Liver (tissue), 3 donors: ENCODE measurements at regions not wholly inside any gene's neighbourhood (a gene's known extent, or its start where the extent isn't known, plus 50 kb on each side); places are given as distances from the start of the nearest gene placed in this dataset.

Experiments
- CTCF ChIP-seq: fragments of 150-350 bp; IDR thresholded peaks from 2 replicates; pipeline ENCODE4 v1.5.1; 2017; ENCODE audit warnings: improper control_type of control experiment, low read depth, low read length; ENCODE audit not compliant: missing input control
- REST ChIP-seq: IDR thresholded peaks from 2 replicates; pipeline ENCODE4 v1.6.1; 2016; ENCODE audit warnings: antibody characterized with exemption, mild to moderate bottlenecking
- TAF1 ChIP-seq: conservative IDR thresholded peaks from 2 replicates; pipeline ENCODE4 v1.6.1; 2016; ENCODE audit warnings: antibody characterized with exemption, mild to moderate bottlenecking
- YY1 ChIP-seq: IDR thresholded peaks from 2 replicates; pipeline ENCODE4 v1.6.1; 2016; ENCODE audit warnings: antibody characterized with exemption, mild to moderate bottlenecking
- donor health status: healthy.
- donor health status: healthy.

GRCh38 chr9:2985343-2985742 lies 141.4 kb upstream of the PUM3 start:
- TF ChIP-seq CTCF (no peak), TAF1 (no peak), YY1 (no peak), REST (no peak)
